Left ventricle myocardium superior (tissue), 1 donor: ENCODE measurements at regions not wholly inside any gene's neighbourhood (a gene's known extent, or its start where the extent isn't known, plus 50 kb on each side); places are given as distances from the start of the nearest gene placed in this dataset.

Experiments
- ATAC-seq: fragments of 200-7000 bp; cut with Tn5 transposase; one replicate; pipeline ENCODE4 v1.9.1; 2020; ENCODE audit warnings: mild to moderate bottlenecking, moderate library complexity
- DNase-seq: peaks from one replicate; pipeline ENCODE4 v3.0.0-alpha.2; 2020
- intact Hi-C: fragments of 100-400 bp; cut with micrococcal nuclease; formaldehyde crosslinking; loops from one replicate; pipeline ENCODE4 v1.11.0; 2022
- donor health status: DM: no; HTN: yes; CAD: no; lungs with severe emphysema.

DNA sequence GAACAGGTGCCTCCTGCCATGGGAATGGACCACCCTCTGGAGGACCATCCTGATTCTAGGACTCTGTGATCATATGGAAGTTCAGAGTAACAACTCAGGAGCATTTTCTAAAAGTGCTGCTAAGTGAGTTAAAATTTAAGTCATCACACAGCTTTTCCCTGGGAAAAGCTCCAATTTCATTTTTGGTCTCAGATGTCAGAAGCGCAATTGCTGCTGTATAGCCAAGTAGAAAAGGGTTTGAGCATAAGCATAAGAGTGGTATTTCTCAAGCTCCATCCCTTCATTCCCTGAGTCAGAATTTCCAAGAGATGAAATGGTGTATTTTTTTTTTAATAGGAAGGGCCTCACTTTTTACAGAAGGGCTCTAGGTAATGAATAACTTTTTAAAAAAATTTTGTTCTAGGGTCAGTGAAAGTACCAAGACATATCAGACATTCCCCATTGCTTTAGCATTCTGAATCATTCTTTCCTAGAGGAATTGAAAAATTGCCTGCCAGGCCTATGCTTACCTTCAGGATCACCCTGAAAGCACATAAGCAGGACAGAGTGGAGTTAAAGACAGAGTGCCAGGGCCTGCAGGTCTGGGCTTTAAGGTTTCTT is 564.5 kb upstream of the ISX start:
- ATAC-seq (no peak), DNase-seq (no peak)
- intact Hi-C loops: no loop called here

DNA sequence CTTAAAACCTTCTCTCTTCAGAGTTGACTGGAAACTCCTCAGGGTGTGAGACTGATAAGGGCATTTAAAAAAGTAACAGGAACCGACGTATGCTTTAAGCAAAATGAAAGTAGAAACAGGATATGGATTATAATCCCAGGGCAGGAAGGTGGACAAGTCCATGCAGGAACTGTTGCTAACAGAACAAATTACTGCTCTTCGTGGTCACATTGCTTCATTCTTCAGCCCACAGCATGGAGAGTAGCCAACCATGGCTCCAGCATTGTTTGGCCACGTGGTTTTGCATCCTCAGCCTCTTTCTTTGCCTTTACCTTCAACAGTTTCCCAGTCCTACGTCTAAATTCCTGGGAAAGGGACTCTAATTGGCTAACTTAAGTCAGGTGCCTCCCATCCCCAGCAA is 563.1 kb upstream of the ISX start:
- ATAC-seq (no peak), DNase-seq (no peak)
- intact Hi-C loops: no loop called here

DNA sequence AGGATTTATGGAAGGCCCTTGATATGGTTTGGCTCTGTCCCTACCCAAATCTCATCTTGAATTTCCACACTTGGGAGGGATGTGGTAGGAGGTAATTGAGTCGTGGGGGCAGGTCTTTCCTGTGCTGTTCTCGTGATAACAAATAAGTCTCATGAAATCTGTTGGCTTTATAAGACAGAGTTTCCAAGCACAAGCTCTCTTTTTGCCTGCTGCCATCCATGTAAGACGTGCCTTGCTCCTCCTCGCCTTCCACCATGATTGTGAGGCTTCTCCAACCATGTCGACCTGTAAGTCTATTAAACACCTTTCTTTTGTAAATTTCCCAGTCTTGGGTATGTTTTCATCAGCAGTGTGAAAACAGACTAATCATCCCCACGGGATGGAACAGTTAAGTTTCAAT is 557.2 kb upstream of the ISX start:
- no peak for ATAC-seq
- no peak for DNase-seq
- intact Hi-C loops: no loop called here

DNA sequence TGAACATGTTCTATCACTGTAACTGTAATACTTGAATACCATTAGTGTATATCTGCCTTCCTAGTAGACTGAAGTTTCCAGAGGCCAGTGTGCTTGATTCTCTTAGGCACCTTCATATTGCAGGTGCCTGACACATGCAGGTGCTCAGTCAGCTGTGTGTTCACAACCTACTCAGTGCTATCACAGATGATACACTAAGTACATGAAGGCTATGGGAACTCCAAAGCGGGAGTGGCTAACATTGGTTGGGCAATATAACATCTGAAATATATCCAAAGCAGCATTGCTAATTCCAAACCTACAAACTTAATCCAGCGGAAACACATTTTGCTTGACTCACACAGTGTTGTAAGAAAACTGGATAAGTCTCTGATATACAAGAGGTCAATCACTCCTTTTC is 539.3 kb upstream of the ISX start:
- DNase-seq: no peak
- intact Hi-C loops: no loop called here
- ATAC-seq: no peak

DNA sequence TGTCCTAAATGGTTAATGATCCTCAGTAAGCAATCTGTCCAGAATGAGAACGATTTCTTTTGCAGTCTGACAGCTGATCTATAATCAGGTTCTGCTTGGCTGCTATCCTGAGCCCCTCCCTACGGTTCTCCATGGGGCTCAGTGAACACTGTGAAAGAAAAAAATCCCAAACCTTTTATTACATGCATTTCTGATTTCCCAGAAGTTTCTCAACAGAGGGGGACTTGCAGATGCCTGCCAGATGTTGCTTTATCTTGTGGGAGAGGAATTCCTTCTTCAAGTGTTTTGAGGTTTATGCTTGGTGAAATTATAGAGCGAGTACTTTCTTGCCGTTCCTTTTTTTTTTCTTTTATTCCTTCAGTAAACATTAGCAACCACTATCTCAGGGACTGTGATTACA is 531.9 kb upstream of the ISX start:
- intact Hi-C loops: no loop called here
- DNase-seq (no peak), ATAC-seq (no peak)

DNA sequence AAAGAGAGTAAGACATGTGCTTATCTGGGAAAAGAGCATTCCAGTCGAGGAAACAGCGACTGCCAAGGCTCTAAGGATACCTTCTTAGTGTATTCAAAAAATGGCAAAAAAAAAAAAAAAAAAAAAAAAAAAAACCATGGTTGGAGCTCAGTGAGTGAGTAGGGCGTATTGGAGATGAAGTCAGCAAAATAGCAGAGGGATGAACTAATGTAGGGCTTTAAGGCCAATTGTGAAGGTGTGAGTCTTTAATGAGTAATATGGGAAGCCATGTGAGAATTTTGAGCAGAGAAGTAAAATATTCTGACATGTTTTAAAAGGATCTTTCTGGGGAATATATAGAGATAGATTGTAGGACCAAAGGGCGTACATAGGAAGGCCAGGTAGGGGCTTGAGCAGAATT is 498.6 kb upstream of the ISX start:
- ATAC-seq: no peak
- intact Hi-C loops: no loop called here
- no peak for DNase-seq

DNA sequence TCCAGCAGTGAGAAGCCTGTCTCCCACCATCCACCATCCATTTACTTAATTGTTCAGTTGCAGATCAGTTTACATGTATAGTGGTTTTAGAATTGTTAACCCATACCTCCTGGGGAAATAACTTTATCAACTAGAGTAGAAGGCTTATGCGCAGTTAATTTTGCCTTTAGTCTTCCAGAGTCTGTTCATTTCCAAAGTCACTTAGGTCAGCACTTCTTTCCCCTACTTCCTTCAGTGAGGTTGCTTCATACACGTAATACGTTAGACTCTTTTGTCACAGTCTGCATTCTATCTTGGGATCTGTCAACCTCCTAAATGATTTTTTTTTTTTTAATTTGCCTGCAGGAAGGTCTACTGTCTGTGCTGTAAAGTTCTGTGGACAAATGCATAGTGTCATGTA is 495.6 kb upstream of the ISX start:
- intact Hi-C loops: no loop called here
- ATAC-seq: no peak
- DNase-seq: no peak

DNA sequence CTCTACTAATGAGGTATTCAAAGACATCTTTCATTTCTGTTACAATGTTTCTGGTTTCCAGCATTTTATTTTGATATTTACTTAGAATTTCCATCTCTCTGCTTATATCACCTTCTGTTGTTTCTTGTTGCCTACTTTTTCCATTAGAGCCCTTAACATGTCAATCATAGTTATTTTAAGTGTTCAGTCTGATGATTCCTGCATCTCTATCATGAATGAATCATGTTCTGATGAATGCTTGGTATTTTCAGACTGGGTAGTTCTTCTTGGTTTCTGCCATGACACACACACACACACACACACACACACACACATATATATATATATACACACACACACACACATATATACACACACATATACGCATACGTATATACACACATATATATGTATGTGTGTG is 486.4 kb upstream of the ISX start:
- intact Hi-C loops: no loop called here
- no peak for ATAC-seq

DNA sequence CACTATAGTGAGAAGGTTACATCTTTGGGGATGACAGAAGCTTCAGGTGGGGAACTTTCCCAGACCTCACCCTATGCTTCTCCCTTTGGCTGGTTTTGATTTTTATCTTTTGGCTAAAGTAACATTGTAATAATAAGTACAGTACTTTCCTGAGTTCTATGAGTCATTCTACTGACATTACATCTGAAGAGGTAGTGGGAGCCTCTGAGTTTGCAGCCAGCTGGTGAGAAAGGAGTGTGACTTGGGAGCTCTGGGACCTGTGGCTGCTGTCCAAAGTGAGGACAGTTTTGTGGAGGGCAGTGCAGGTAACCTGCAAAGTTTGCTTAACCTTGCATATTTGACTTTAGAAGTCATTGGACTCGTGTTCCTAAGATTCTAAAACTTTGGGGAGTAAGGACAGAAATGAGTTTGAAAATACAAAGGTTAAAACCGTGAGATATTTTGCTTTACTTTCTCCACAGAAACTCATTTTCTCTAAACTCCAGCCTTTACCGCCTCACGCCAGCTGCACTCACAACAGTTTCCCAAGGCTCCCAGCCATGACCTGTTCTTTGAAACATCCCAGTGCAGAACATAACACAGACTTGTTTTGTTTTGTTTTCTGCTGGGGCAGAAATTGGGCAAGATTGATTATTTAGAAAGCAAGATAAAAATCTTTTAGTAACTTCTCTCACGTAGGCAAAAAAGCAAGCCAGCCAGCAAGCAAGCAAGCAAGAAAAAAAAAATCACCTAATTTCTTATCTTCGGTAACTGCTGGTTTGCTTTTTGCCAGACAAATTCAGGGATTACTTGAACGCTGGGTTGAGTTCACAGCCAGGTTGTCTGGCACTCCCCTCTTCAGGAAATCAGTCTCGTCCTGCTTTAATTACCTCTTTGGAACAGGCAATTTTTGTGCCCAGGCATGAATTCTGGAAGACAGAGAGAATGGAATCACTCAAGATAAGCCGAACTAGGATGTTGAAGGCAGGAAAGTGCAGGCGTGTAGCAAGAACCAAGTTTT is 478.3 kb upstream of the ISX start:
- intact Hi-C loops: no loop called here
- no peak for ATAC-seq
- no peak for DNase-seq

More for the DNA sequence above, 486.4 kb upstream of the ISX start:
- no peak for DNase-seq

DNA sequence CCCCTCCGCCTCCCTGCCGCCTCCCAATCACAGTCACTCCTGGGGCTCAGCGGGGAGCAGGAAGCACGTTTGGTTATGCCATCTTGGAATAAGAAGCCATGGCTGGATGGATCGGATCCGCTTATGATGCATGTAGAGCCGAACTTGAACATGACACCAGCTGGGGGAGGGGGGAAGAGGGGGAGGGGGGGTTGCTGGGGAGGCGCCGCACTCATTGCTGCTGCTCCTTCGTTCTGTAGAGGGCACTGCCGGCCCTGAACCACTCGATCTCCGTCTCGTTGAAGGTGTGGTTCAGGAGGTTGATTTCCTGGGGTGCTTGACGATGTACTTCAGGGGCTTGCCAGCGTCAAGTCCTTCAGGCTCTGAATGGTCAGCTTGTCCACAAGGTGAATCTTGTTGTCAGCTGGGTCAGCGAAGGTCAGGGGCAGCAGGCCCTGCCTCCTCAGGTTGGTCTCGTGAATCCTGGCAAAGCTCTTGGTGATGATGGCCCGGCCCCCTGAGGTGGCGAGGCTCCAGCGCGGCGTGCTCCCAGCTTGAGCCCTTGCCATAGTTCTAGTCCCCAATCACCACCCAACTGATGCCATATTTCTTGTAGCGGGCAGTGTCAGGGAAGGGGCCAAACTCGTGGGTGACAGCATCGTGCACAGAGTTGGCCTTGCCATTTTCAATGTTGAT is 476.9 kb upstream of the ISX start:
- intact Hi-C loops: no loop called here
- DNase-seq (no peak), ATAC-seq (no peak)

DNA sequence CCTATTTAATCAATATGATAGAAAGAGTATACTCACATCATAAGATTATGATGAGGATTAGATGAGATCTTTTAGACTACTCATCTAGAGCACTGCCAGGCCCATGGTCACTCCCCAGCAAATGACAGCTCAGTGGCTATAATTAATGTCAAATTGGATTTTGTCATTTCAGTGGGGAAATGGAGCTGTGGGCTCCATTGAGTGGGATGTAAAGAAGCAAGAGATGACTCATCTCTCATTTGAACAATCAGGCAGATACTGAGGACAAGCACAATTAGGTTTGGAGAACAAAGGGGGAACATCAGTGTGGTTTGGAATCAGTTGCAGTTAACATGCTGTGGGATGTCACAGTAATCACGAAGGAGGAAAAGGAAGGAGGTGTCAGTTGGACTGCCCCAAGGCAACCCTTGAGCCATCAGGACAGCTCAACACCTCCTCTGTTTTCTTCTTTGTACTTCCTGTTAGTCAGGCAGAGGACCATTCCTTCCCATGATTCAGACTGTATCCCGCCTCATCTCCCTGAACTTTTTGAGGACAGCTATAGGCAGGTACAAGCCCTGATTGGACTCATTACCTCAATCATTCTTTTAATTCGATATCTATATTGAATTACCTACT is 473.7 kb upstream of the ISX start:
- no peak for ATAC-seq
- no peak for DNase-seq
- intact Hi-C loops: no loop called here

DNA sequence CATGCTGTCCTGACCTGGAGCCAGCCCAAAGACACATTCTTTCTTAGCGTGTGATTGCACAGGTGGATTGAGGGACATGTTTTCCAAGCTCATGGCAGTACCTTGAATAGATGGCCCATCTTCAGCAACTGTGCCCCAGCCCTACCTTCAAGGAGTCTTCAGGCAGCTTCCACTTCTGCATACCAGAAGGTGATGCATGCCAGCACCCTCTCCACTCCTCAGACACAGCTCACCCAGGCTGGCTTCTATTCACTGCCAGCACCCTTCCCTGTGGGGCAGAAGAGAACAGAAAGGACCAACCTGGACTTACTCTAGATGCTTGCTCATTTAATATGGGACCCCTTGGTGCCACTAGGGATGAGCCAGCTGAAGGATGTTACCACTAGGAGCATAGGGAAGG is 466.4 kb upstream of the ISX start:
- intact Hi-C loops: no loop called here
- ATAC-seq (no peak), DNase-seq (no peak)

DNA sequence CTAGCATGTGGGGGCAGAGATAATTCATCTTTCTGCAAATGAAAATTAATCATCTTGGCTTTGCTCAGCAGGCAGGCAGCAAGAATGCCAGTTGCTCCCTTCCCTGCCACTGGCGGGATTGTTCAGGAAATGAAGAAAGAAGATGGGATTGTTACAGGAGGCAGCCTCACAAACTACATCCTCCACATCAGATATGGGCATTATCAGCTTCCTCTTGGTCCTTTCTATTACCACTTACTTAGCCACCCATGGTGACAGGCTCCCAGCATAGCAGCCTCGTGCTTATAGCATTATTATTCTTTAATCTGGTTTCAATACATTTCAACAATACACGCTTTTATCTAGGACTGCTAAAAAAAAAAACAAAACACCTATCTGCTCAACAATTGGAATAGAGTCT is 461.6 kb upstream of the ISX start:
- ATAC-seq: no peak
- intact Hi-C loops: no loop called here
- DNase-seq: no peak

DNA sequence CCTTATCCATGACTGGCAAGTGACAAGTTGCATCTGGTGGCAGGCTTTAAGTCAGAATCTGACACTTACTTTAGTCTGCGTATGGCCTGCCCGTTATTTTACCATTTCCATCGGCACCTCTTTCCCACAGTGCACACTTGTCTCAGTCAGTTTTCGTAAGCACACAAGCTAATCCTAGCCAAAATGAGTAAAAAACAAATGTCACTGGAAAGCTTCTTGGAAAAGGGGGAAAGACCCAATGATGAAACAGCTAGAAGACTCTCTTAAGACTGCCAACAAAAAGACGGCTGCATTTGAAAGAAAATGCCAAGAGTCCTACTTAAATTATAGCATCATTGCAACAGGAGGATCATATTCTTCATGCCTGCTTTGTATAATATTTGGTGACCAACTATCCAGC is 457.9 kb upstream of the ISX start:
- intact Hi-C loops: no loop called here
- DNase-seq (no peak), ATAC-seq (no peak)

DNA sequence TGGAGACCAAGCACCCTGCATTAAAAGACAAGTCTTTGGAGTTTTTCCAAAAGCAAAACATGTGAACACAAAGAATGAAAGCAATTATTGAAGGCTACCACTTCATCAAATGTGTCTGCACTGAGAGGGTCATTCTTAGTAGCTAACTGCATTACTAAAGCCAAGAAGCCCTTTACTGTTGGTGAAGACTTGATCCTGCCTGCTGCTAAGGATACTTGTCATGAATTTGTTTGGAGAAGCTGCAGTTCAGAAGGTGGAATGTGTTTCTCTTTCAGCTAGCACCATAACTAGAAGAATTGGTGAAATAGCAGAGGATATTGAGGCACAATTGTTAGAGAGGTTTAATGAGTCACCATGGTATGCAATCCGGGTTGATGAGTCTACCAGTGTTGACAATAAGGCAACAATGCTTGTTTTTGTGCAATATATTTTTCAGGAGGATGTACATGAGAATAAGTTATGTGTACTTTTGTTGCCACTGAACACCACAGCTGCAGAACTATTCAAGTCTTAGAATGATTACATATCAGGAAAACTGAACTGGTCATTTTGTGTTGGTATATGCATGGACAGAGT is 457.3 kb upstream of the ISX start:
- no peak for DNase-seq
- intact Hi-C loops: no loop called here
- ATAC-seq: no peak

DNA sequence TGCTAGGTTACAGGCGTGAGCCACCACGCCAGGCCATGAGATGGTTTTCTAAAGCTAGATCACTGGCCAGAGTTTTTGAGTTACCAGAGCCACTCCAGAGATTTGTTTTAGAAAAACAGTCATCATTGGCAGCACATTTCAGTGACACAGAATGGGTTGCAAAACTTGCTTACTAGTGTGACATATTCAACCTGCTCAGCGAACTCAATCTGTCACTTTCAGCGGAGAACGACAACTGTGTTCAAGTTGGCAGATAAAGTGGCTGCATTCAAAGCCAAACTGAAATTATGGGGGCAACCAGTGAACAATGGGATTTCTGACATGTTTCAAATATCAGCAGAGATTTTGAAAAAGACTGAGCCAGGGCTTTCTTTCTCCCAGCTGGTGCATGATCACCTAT is 456.3 kb upstream of the ISX start:
- no peak for ATAC-seq
- no peak for DNase-seq
- intact Hi-C loops: no loop called here

DNA sequence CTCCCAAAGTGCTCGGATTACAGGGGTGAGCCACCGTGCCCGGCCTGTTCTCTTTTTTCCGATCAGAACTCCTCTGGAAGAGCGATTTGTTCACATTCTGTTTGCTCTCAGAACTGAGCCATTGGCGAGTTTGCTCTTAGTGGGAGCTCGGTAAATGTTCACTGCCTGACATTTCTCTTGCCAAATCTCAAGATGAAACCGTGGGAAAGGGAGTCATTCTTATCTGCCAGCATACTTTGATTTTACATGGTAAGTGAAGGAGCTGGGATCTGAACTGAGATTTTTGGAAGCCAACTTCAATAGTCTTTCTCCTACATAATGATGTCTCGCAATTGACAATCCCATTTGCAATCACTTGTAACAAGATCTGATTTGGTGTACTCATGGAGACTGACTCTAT is 445.8 kb upstream of the ISX start:
- intact Hi-C loops: no loop called here
- no peak for DNase-seq
- no peak for ATAC-seq

DNA sequence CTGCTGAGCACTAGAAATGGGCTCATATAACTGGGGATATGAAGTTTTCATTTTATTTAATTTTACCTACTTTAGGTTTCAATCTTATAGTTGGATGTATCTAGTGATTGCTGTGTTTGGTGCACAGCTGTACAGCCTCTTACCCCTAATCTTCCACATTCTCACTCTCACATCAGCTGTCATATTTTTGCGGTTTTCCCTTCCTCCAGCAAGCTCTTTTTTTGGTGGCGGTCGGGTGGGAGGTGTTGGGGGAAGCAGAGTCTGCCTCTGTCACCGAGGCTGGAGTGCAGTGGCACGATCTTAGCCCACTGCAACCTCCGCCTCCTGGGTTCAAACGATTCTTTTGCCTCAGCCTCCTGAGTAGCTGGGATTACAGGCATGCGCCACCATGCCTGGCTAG is 445.1 kb upstream of the ISX start:
- ATAC-seq: no peak

DNA sequence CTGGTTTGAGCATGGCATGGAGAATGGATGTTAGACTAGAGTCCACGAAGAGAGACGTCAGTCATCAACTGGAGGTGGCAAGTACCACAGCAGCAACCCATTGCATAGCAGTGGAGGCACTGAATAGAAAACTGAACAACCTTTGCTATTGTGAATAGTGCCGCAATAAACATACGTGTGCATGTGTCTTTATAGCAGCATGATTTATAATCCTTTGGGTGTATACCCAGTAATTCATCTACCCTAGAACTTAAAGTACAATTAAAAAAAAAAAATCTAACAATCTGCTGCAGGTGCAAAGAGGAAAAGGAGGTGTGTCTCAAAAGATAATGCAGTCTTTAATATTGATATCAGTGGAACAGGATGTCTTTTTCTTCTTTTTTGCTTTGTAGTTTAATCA is 443.4 kb upstream of the ISX start:
- DNase-seq: no peak
- intact Hi-C loops: no loop called here
- ATAC-seq: no peak

More for the DNA sequence above, 445.1 kb upstream of the ISX start:
- intact Hi-C loops: no loop called here
- no peak for DNase-seq

DNA sequence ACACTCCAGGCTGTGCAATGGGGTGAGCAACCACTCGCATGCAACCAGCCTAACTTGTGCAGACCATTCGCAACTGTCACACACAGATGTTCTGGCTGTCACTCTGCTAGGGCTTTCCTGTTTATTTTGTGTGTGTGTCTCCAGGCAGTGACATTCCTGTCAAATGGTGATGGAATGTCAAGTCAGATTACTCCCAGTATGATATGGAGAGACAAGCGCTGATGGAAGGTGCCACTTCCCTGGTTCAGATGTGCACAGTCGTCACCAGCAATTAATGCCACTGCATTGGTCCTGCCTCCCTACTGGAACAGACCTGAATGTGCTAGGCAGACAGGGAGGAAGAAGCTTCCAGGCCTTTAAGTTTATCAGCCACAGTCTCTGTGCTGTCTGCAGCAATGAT is 442.4 kb upstream of the ISX start:
- intact Hi-C loops: no loop called here
- ATAC-seq: no peak
- DNase-seq: no peak
